Chondrocyte (in vitro differentiated cells): ENCODE measurements at regions not wholly inside any gene's neighbourhood (a gene's known extent, or its start where the extent isn't known, plus 50 kb on each side); places are given as distances from the start of the nearest gene placed in this dataset.
A peak's percentile ranks its signal among the peaks of the same experiment; 100 is the strongest.

Source experiments
- DNase-seq: peaks from one replicate; pipeline ENCODE4 v3.0.0; 2021; ENCODE audit warnings: mixed read lengths, low spot score
- H3K27ac Mint-ChIP-seq: one replicate; pipeline ENCODE4 v1.8.0; 2021; ENCODE audit warnings: mild to moderate bottlenecking, moderate library complexity, mixed read lengths; ENCODE audit not compliant: unreplicated experiment
- H3K27me3 Mint-ChIP-seq: 2 replicates; pipeline ENCODE4 v1.8.0; 2021; ENCODE audit warnings: low read depth, mixed read lengths
- H3K36me3 Mint-ChIP-seq: 2 replicates; pipeline ENCODE4 v1.8.0; 2021; ENCODE audit warnings: low read depth, mixed read lengths
- H3K4me1 Mint-ChIP-seq: 2 replicates; pipeline ENCODE4 v1.8.0; 2021; ENCODE audit warnings: low read depth, mild to moderate bottlenecking, mixed read lengths
- H3K4me3 Mint-ChIP-seq: one replicate; pipeline ENCODE4 v1.8.0; 2021; ENCODE audit warnings: mild to moderate bottlenecking, moderate library complexity, mixed read lengths; ENCODE audit not compliant: unreplicated experiment
- H3K9me3 Mint-ChIP-seq: 2 replicates; pipeline ENCODE4 v1.8.0; 2021; ENCODE audit warnings: low read depth, mixed read lengths
- TF ChIP-seq, protein P1 (sequence below): fragments of 200-600 bp; sonication (generic); IDR thresholded peaks from 2 replicates; pipeline ENCODE4 v1.5.0; 2021; ENCODE audit warnings: antibody characterized with exemption, mild to moderate bottlenecking, moderate library complexity

DNA sequence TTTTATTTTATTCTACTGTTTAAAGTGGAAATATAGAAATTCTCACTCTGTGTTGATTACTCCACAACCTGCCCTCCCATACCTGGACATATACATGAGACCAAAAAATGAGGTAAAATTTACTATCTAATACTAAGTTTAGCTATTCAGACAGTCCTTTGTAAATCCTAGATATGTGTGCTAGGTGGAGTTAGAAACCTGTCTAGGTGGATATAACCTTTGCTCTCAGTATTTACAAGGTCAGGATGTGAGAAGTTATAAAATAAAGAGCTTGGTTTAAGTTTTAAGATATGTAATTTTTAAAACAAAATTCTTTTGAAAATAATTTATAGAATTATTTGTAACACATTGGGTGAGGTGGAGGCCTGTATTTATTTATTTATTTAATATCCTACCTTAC, 221.5 kb downstream of the PCDH7 start:
- no peaks in the 10 kb centered on the region for H3K27me3 Mint-ChIP-seq

DNA sequence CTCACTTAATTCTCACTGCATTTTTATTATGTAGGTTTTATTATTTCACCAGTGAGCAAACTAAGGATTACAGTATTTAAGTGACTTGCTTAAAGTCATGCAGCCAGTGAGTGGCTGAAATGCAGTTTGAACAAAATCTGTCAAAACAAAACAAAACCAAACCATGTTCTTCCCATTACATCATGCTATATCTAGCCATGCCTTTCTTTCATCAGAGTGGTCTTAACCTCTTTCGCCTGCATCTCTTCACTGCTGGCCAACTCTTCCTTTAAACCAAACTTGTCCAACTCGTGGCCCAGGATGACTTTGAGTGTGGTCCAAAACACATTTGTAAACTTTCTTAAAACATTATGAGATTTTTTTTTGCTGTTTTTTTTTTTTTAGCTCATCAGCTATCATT, 223.2 kb downstream of the PCDH7 start:
- H3K9me3 Mint-ChIP-seq: no peaks in the 10 kb centered on the region
- no peaks in the 10 kb centered on the region for H3K27me3 Mint-ChIP-seq
- TF ChIP-seq, protein P1, sequence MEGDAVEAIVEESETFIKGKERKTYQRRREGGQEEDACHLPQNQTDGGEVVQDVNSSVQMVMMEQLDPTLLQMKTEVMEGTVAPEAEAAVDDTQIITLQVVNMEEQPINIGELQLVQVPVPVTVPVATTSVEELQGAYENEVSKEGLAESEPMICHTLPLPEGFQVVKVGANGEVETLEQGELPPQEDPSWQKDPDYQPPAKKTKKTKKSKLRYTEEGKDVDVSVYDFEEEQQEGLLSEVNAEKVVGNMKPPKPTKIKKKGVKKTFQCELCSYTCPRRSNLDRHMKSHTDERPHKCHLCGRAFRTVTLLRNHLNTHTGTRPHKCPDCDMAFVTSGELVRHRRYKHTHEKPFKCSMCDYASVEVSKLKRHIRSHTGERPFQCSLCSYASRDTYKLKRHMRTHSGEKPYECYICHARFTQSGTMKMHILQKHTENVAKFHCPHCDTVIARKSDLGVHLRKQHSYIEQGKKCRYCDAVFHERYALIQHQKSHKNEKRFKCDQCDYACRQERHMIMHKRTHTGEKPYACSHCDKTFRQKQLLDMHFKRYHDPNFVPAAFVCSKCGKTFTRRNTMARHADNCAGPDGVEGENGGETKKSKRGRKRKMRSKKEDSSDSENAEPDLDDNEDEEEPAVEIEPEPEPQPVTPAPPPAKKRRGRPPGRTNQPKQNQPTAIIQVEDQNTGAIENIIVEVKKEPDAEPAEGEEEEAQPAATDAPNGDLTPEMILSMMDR: no peak
- no peaks in the 10 kb centered on the region for H3K36me3 Mint-ChIP-seq
- H3K27ac Mint-ChIP-seq: peak overlapping the region; percentile 8
- H3K4me3 Mint-ChIP-seq: no peak overlapping the region
- peaks cover 30% of the 10 kb centered on the region for H3K4me1 Mint-ChIP-seq
- no peak for DNase-seq

More for the DNA sequence above, 221.5 kb downstream of the PCDH7 start:
- Mint-ChIP-seq H3K36me3 (no peaks in the 10 kb centered on the region), H3K4me3 (no peak overlapping the region), H3K9me3 (no peaks in the 10 kb centered on the region), H3K4me1 (peaks cover 23% of the 10 kb centered on the region), H3K27ac (no peak overlapping the region)
- TF ChIP-seq, protein P1: no peak
- no peak for DNase-seq

DNA sequence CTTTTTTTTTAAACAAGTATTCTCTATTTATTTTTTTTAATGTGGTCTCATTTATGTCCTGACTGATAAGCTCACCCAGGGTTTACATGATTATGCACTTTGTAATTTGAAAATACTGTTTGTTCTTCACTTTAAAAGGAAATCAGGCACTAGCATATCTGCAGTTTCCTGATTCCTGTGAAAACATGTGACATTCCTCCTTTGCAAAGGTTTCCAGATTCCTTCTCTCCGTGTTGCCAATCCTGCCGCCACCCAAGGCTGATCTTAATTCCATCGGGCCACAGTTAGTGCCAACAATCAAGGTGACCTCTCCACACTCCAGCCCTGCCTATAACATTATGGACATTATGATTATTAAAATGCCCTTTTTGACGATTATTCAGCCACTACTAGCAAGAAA, 225.4 kb downstream of the PCDH7 start:
- Mint-ChIP-seq H3K4me3 (peak overlapping the region; percentile 14), H3K4me1 (peaks cover 35% of the 10 kb centered on the region), H3K27me3 (no peaks in the 10 kb centered on the region), H3K27ac (peak overlapping the region; percentile 87), H3K9me3 (no peaks in the 10 kb centered on the region), H3K36me3 (no peaks in the 10 kb centered on the region)
- DNase-seq: no peak
- TF ChIP-seq, protein P1: no peak

DNA sequence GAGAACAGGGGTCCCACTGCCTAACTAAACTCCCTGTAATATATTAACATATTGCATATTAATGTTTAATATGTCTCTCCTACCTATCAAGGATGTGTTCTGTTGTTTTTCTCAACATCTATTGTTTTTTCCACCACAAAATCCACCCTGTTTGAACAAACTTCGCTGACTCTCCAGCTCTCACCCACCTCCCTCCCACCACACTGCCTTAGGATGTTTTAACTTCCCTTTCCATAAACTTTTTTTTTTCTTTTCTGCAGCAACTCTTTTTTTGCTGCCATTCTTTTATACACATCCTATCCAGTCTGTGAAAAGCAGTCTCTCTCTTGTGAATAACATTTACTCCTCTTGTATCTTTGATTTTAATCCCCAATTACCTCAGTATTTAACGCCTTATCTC, 226.1 kb downstream of the PCDH7 start:
- H3K27me3 Mint-ChIP-seq: no peaks in the 10 kb centered on the region
- H3K4me1 Mint-ChIP-seq: peaks cover 42% of the 10 kb centered on the region
- H3K36me3 Mint-ChIP-seq: peaks cover under 1% of the 10 kb centered on the region
- DNase-seq: no peak
- TF ChIP-seq, protein P1: no peak
- H3K9me3 Mint-ChIP-seq: no peaks in the 10 kb centered on the region
- no peak overlapping the region for H3K4me3 Mint-ChIP-seq
- H3K27ac Mint-ChIP-seq: peak overlapping the region; percentile 62

DNA sequence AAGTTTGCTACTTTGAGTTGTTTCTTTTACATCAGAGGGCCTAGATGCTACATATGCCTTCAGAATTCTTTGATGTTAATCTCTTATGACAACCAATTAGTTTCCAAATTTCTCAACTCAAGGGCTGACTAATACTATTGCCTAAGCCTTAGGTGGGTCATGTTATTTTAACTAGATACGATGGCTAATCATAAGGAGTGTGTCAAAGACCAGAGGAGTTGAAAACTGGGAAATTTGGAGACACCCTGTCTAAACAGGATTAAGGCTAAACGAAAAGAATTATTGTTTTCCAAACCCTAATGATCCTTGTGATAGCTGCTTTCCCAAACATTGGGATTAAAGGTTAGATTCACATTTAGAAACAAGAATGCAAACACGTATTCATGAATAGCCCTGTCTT, 228.5 kb downstream of the PCDH7 start:
- TF ChIP-seq, protein P1: no peak
- Mint-ChIP-seq H3K27me3 (no peaks in the 10 kb centered on the region), H3K27ac (no peak overlapping the region), H3K4me1 (peaks cover 49% of the 10 kb centered on the region), H3K4me3 (no peak overlapping the region), H3K36me3 (peaks cover 2% of the 10 kb centered on the region), H3K9me3 (no peaks in the 10 kb centered on the region)
- no peak for DNase-seq
